ENCODE measurements at regions not wholly inside any gene's neighbourhood (a gene's known extent, or its start where the extent isn't known, plus 50 kb on each side); places are given as distances from the start of the nearest gene placed in this dataset.

GRCh38 chr12:58500399-58500798 lies 419.9 kb downstream of the LRIG3 start:
- H3K4me2 ChIP-seq (ENCODE audit: low read length): no peak overlapping the region
- no peak overlapping the region for H3K4me3 ChIP-seq (ENCODE audit: low read length)
- H4K20me1 ChIP-seq (ENCODE audit: insufficient read depth, low read length): no peaks in the 10 kb centered on the region
- no peak overlapping the region for H3K9ac ChIP-seq (ENCODE audit: low read length)
- no peaks in the 10 kb centered on the region for H3K79me2 ChIP-seq (ENCODE audit: low read length)
- TF ChIP-seq EZH2phosphoT487 (IDR thresholded peaks at IDR 0.05; ENCODE audit: low read depth): no peak
- TF ChIP-seq CTCF (IDR thresholded peaks at IDR 0.05; ENCODE audit: low read depth, low read length): no peak
- no peak overlapping the region for H2AFZ ChIP-seq (ENCODE audit: low read depth, low read length)
- H3K27me3 ChIP-seq (ENCODE audit: low read depth, low read length): no peaks in the 10 kb centered on the region
- H3K36me3 ChIP-seq (replicated peaks; ENCODE audit: low read depth, low read length): no peaks in the 10 kb centered on the region
- H3K9me3 ChIP-seq (ENCODE audit: insufficient read depth, low read length): no peaks in the 10 kb centered on the region
- H3K4me1 ChIP-seq (ENCODE audit: low read length): no peaks in the 10 kb centered on the region
- H3K27ac ChIP-seq (ENCODE audit: low read length): no peak overlapping the region

- H3K4me3 ChIP-seq (ENCODE audit: low read length): no peak overlapping the region
- H3K4me2 ChIP-seq (ENCODE audit: low read length): no peak overlapping the region
- H3K9me3 ChIP-seq (ENCODE audit: insufficient read depth, low read length): no peaks in the 10 kb centered on the region
- no peaks in the 10 kb centered on the region for H3K36me3 ChIP-seq (replicated peaks; ENCODE audit: low read depth, low read length)
- no peak overlapping the region for H3K9ac ChIP-seq (ENCODE audit: low read length)
- no peaks in the 10 kb centered on the region for H4K20me1 ChIP-seq (ENCODE audit: insufficient read depth, low read length)
- H3K4me1 ChIP-seq (ENCODE audit: low read length): no peaks in the 10 kb centered on the region
- H2AFZ ChIP-seq (ENCODE audit: low read depth, low read length): no peak overlapping the region
- TF ChIP-seq CTCF (IDR thresholded peaks at IDR 0.05; ENCODE audit: low read depth, low read length): no peak
- TF ChIP-seq EZH2phosphoT487 (IDR thresholded peaks at IDR 0.05; ENCODE audit: low read depth): no peak
- H3K27ac ChIP-seq (ENCODE audit: low read length): no peak overlapping the region
- no peaks in the 10 kb centered on the region for H3K27me3 ChIP-seq (ENCODE audit: low read depth, low read length)
- H3K79me2 ChIP-seq (ENCODE audit: low read length): no peaks in the 10 kb centered on the region
Observed at GRCh38 chr12:58502226-58502625, 418.1 kb downstream of the LRIG3 start.

- Histone ChIP-seq H3K36me3 (replicated peaks; ENCODE audit: low read depth, low read length) (no peaks in the 10 kb centered on the region), H4K20me1 (ENCODE audit: insufficient read depth, low read length) (no peaks in the 10 kb centered on the region), H3K4me1 (ENCODE audit: low read length) (no peaks in the 10 kb centered on the region), H3K4me3 (ENCODE audit: low read length) (no peak overlapping the region), H3K9ac (ENCODE audit: low read length) (no peak overlapping the region), H3K27ac (ENCODE audit: low read length) (no peak overlapping the region), H3K9me3 (ENCODE audit: insufficient read depth, low read length) (no peaks in the 10 kb centered on the region), H3K4me2 (ENCODE audit: low read length) (no peak overlapping the region), H2AFZ (ENCODE audit: low read depth, low read length) (no peak overlapping the region), H3K79me2 (ENCODE audit: low read length) (no peaks in the 10 kb centered on the region), H3K27me3 (ENCODE audit: low read depth, low read length) (no peaks in the 10 kb centered on the region)
- TF ChIP-seq CTCF (IDR thresholded peaks at IDR 0.05; ENCODE audit: low read depth, low read length): no peak
- TF ChIP-seq EZH2phosphoT487 (IDR thresholded peaks at IDR 0.05; ENCODE audit: low read depth): no peak
Observed at GRCh38 chr12:58502841-58503240, 417.5 kb downstream of the LRIG3 start.

GRCh38 chr12:58503731-58504130 lies 416.6 kb downstream of the LRIG3 start:
- Histone ChIP-seq H4K20me1 (ENCODE audit: insufficient read depth, low read length) (no peaks in the 10 kb centered on the region), H3K27me3 (ENCODE audit: low read depth, low read length) (no peaks in the 10 kb centered on the region), H3K4me1 (ENCODE audit: low read length) (no peaks in the 10 kb centered on the region), H3K4me3 (ENCODE audit: low read length) (no peak overlapping the region), H3K27ac (ENCODE audit: low read length) (no peak overlapping the region), H2AFZ (ENCODE audit: low read depth, low read length) (no peak overlapping the region), H3K36me3 (replicated peaks; ENCODE audit: low read depth, low read length) (no peaks in the 10 kb centered on the region), H3K9me3 (ENCODE audit: insufficient read depth, low read length) (no peaks in the 10 kb centered on the region), H3K79me2 (ENCODE audit: low read length) (no peaks in the 10 kb centered on the region), H3K9ac (ENCODE audit: low read length) (no peak overlapping the region), H3K4me2 (ENCODE audit: low read length) (no peak overlapping the region)
- TF ChIP-seq CTCF (IDR thresholded peaks at IDR 0.05; ENCODE audit: low read depth, low read length) (no peak), EZH2phosphoT487 (IDR thresholded peaks at IDR 0.05; ENCODE audit: low read depth) (no peak)
